ENCODE measurements at regions not wholly inside any gene's neighbourhood (a gene's known extent, or its start where the extent isn't known, plus 50 kb on each side); places are given as distances from the start of the nearest gene placed in this dataset.

DNA sequence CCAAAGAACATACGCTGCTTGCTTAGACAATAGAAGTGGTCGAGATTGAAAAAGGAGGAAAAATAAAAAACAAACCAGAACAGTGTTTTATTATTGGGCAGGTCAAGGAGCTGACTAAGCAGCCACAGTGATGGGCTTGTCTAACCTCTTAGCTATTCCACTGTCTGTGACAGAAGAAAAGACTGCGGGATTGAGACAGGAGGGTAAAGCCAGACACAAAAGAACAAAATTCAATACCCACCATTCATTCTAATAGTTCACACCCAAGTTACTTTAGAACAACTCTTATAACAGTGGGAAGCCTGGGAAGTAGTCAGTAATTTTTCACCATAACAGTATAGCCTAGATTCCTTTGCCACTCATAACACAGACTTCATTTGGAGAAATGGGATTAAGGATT, 435.4 kb downstream of the MFSD1 start:
- Histone ChIP-seq H3K36me3 (ENCODE audit: control insufficient read depth, insufficient read depth, low read length) (no peaks in the 10 kb centered on the region), H3K4me3 (ENCODE audit: low read length) (no peak overlapping the region), H3K27ac (ENCODE audit: low read length) (no peak overlapping the region), H3K9me3 (ENCODE audit: control insufficient read depth, insufficient read depth, low read length) (no peaks in the 10 kb centered on the region), H3K27me3 (ENCODE audit: control insufficient read depth, insufficient read depth, low read length) (no peaks in the 10 kb centered on the region), H3K4me1 (ENCODE audit: control insufficient read depth, insufficient read depth, low read length) (no peaks in the 10 kb centered on the region)
- Mint-ChIP-seq H3K4me1 (no peaks in the 10 kb centered on the region), H3K27me3 (ENCODE audit: low read depth in 2 of 2) (no peaks in the 10 kb centered on the region), H3K4me3 (no peak overlapping the region), H3K27ac (no peak overlapping the region), H3K9me3 (peaks cover 3 to 8% of the 10 kb centered on the region in 2 donors), H3K36me3 (no peaks in the 10 kb centered on the region)
- TF ChIP-seq, protein P1, sequence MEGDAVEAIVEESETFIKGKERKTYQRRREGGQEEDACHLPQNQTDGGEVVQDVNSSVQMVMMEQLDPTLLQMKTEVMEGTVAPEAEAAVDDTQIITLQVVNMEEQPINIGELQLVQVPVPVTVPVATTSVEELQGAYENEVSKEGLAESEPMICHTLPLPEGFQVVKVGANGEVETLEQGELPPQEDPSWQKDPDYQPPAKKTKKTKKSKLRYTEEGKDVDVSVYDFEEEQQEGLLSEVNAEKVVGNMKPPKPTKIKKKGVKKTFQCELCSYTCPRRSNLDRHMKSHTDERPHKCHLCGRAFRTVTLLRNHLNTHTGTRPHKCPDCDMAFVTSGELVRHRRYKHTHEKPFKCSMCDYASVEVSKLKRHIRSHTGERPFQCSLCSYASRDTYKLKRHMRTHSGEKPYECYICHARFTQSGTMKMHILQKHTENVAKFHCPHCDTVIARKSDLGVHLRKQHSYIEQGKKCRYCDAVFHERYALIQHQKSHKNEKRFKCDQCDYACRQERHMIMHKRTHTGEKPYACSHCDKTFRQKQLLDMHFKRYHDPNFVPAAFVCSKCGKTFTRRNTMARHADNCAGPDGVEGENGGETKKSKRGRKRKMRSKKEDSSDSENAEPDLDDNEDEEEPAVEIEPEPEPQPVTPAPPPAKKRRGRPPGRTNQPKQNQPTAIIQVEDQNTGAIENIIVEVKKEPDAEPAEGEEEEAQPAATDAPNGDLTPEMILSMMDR (IDR thresholded peaks at IDR 0.05): no peak
- WGBS (ENCODE audit: insufficient coverage): 81% methylated on average over 3 of the region's 3 CpGs
- intact Hi-C loops (cut with micrococcal nuclease): no loop called here
- ATAC-seq (no peak), DNase-seq (no peak)

GRCh38 chr3:159238646-159239045, 436.8 kb downstream of the MFSD1 start:
- no peak for ATAC-seq
- H3K4me1 ChIP-seq (ENCODE audit: control insufficient read depth, insufficient read depth, low read length): no peaks in the 10 kb centered on the region
- Mint-ChIP-seq H3K36me3 (no peaks in the 10 kb centered on the region), H3K4me1 (no peaks in the 10 kb centered on the region), H3K4me3 (no peak overlapping the region), H3K27me3 (ENCODE audit: low read depth in 2 of 2) (no peaks in the 10 kb centered on the region), H3K27ac (no peak overlapping the region), H3K9me3 (peaks cover 0 to 5% of the 10 kb centered on the region in 2 donors)
- no peaks in the 10 kb centered on the region for H3K27me3 ChIP-seq (ENCODE audit: control insufficient read depth, insufficient read depth, low read length)
- WGBS (ENCODE audit: insufficient coverage): 86% methylated on average over 2 of the region's 2 CpGs
- no peaks in the 10 kb centered on the region for H3K36me3 ChIP-seq (ENCODE audit: control insufficient read depth, insufficient read depth, low read length)
- no peaks in the 10 kb centered on the region for H3K9me3 ChIP-seq (ENCODE audit: control insufficient read depth, insufficient read depth, low read length)
- DNase-seq: no peak
- TF ChIP-seq, protein P1 (IDR thresholded peaks at IDR 0.05): no peak
- H3K27ac ChIP-seq (ENCODE audit: low read length): no peak overlapping the region
- H3K4me3 ChIP-seq (ENCODE audit: low read length): no peak overlapping the region
- intact Hi-C loops (cut with micrococcal nuclease): no loop called here

- Histone ChIP-seq H3K4me1 (ENCODE audit: control insufficient read depth, insufficient read depth, low read length) (no peaks in the 10 kb centered on the region), H3K9me3 (ENCODE audit: control insufficient read depth, insufficient read depth, low read length) (no peaks in the 10 kb centered on the region), H3K36me3 (ENCODE audit: control insufficient read depth, insufficient read depth, low read length) (no peaks in the 10 kb centered on the region), H3K27ac (ENCODE audit: low read length) (no peak overlapping the region), H3K27me3 (ENCODE audit: control insufficient read depth, insufficient read depth, low read length) (no peaks in the 10 kb centered on the region), H3K4me3 (ENCODE audit: low read length) (no peak overlapping the region)
- no peak for DNase-seq
- Mint-ChIP-seq H3K36me3 (no peaks in the 10 kb centered on the region), H3K4me1 (no peaks in the 10 kb centered on the region), H3K27ac (no peak overlapping the region), H3K27me3 (ENCODE audit: low read depth in 2 of 2) (no peaks in the 10 kb centered on the region), H3K4me3 (no peak overlapping the region), H3K9me3 (peaks cover 0 to 5% of the 10 kb centered on the region in 2 donors)
- TF ChIP-seq, protein P1 (IDR thresholded peaks at IDR 0.05): no peak
- intact Hi-C loops (cut with micrococcal nuclease): no loop called here
- ATAC-seq: no peak
These were observed 437.2 kb downstream of the MFSD1 start for GRCh38 chr3:159239059-159239458.

DNA sequence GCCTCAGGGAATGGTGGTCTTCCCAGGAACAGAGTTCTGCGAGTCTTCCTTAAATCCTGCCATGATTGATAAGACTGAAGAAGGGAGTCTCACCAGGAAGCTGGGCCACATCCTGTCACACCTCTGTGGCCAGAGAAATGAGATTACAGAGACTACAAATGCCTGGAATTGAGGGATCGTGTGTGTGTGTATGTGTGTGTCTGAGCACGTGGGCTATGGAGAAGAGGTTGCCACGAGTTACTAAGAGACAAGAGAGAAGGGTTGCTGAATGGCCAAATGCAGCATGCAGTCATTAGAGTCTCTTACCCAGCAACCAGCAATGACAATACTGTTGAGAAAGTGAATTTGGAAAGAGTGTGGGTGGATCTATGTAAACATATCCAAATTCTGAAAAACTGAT, 443.1 kb downstream of the MFSD1 start:
- intact Hi-C loops (cut with micrococcal nuclease): no loop called here
- H3K4me3 ChIP-seq (ENCODE audit: low read length): no peak overlapping the region
- H3K27ac ChIP-seq (ENCODE audit: low read length): no peak overlapping the region
- Mint-ChIP-seq H3K4me1 (no peaks in the 10 kb centered on the region), H3K9me3 (peaks cover 0 to 5% of the 10 kb centered on the region in 2 donors), H3K27ac (no peak overlapping the region), H3K27me3 (ENCODE audit: low read depth in 2 of 2) (no peaks in the 10 kb centered on the region), H3K4me3 (no peak overlapping the region), H3K36me3 (no peaks in the 10 kb centered on the region)
- TF ChIP-seq, protein P1 (IDR thresholded peaks at IDR 0.05): no peak
- no peaks in the 10 kb centered on the region for H3K36me3 ChIP-seq (ENCODE audit: control insufficient read depth, insufficient read depth, low read length)
- no peaks in the 10 kb centered on the region for H3K9me3 ChIP-seq (ENCODE audit: control insufficient read depth, insufficient read depth, low read length)
- WGBS (ENCODE audit: insufficient coverage): 82% methylated on average over 4 of the region's 4 CpGs
- DNase-seq (no peak), ATAC-seq (no peak)
- no peaks in the 10 kb centered on the region for H3K27me3 ChIP-seq (ENCODE audit: control insufficient read depth, insufficient read depth, low read length)
- no peaks in the 10 kb centered on the region for H3K4me1 ChIP-seq (ENCODE audit: control insufficient read depth, insufficient read depth, low read length)

Measured in natural killer cell (primary cell).